Mesendoderm (in vitro differentiated cells): ENCODE measurements at regions not wholly inside any gene's neighbourhood (a gene's known extent, or its start where the extent isn't known, plus 50 kb on each side); places are given as distances from the start of the nearest gene placed in this dataset.

ENCODE experiments used
- DNase-seq: peaks from one replicate; pipeline ENCODE4 v3.0.0; 2013
- H2AK5ac ChIP-seq: 2 replicates; pipeline ENCODE4 v1.6.1; 2013; ENCODE audit warnings: low read length, inconsistent platforms
- H2BK120ac ChIP-seq: 2 replicates; pipeline ENCODE4 v1.6.1; 2013; ENCODE audit warnings: low read depth, mild to moderate bottlenecking, low read length, moderate library complexity, mixed read lengths
- H2BK15ac ChIP-seq: replicated peaks from 2 replicates; pipeline ENCODE4 v1.6.1; 2013; ENCODE audit warnings: low read depth, mild to moderate bottlenecking, moderate library complexity
- H2BK5ac ChIP-seq: 2 replicates; pipeline ENCODE4 v1.6.1; 2013; ENCODE audit warnings: low read length, inconsistent platforms
- H3K18ac ChIP-seq: 2 replicates; pipeline ENCODE4 v1.6.1; 2013; ENCODE audit warnings: mild to moderate bottlenecking, low read length, mixed read lengths
- H3K23ac ChIP-seq: one replicate; pipeline ENCODE4 v1.6.1; 2013; ENCODE audit warnings: low read length
- H3K27ac ChIP-seq: 2 replicates; pipeline ENCODE4 v1.5.1; 2013; ENCODE audit warnings: low read depth, mild to moderate bottlenecking, inconsistent platforms, low read length, moderate library complexity
- H3K27me3 ChIP-seq: 2 replicates; pipeline ENCODE4 v1.6.1; 2013; ENCODE audit warnings: low read length, control low read depth, mild to moderate bottlenecking, inconsistent platforms; ENCODE audit not compliant: insufficient read depth, poor library complexity
- H3K36me3 ChIP-seq: 2 replicates; pipeline ENCODE4 v1.6.1; 2013; ENCODE audit warnings: low read length, inconsistent platforms; ENCODE audit not compliant: control insufficient read depth, insufficient read depth
- H3K4ac ChIP-seq: one replicate; pipeline ENCODE4 v1.6.1; 2013; ENCODE audit warnings: low read depth, mild to moderate bottlenecking, low read length, moderate library complexity
- H3K4me1 ChIP-seq: 2 replicates; pipeline ENCODE4 v1.6.1; 2013; ENCODE audit warnings: low read depth, low read length, inconsistent platforms; ENCODE audit not compliant: control insufficient read depth
- H3K4me2 ChIP-seq: 2 replicates; pipeline ENCODE4 v1.6.1; 2013; ENCODE audit warnings: low read length
- H3K4me3 ChIP-seq: 2 replicates; pipeline ENCODE4 v1.5.1; 2013; ENCODE audit warnings: mild to moderate bottlenecking, low read length
- H3K56ac ChIP-seq: one replicate; pipeline ENCODE4 v1.6.1; 2013; ENCODE audit warnings: low read length
- H3K79me1 ChIP-seq: 2 replicates; pipeline ENCODE4 v1.6.1; 2013; ENCODE audit warnings: low read length, inconsistent platforms
- H3K79me2 ChIP-seq: 2 replicates; pipeline ENCODE4 v1.6.1; 2013; ENCODE audit warnings: mild to moderate bottlenecking, low read length; ENCODE audit not compliant: control insufficient read depth, insufficient read depth
- H3K9ac ChIP-seq: 2 replicates; pipeline ENCODE4 v1.6.1; 2013; ENCODE audit warnings: low read length, inconsistent platforms
- H4K5ac ChIP-seq: one replicate; pipeline ENCODE4 v1.6.1; 2013; ENCODE audit warnings: low read length
- H4K8ac ChIP-seq: one replicate; pipeline ENCODE4 v1.6.1; 2013; ENCODE audit warnings: low read depth, mild to moderate bottlenecking, control low read depth, low read length, moderate library complexity
- WGBS: extraction: QIAGEN DNeasy Blood & Tissue Kit; methylation state at CpG from one replicate; pipeline ENCODE4 v1.1.7; 2013; ENCODE audit warnings: low lambda C conversion rate, missing lambda C conversion rate; ENCODE audit not compliant: insufficient coverage; ENCODE audit errors: extremely low coverage; 5-methylcytosine and 5-hydroxymethylcytosine counted together

GRCh38 chr17:34198519-34198918, 56.6 kb upstream of the CCL2 start:
- H3K4me2 ChIP-seq, result no peak overlapping the region
- WGBS, result no CpG with 5 or more reads among the region's 1 CpG
- H3K18ac ChIP-seq, result no peak overlapping the region

GRCh38 chr17:34199454-34199853, 55.6 kb upstream of the CCL2 start:
- H3K9ac ChIP-seq, result no peak overlapping the region
- no peak overlapping the region for H3K18ac ChIP-seq
- no peaks in the 10 kb centered on the region for H3K27me3 ChIP-seq
- H3K4me1 ChIP-seq, result no peaks in the 10 kb centered on the region
- no peak overlapping the region for H2BK120ac ChIP-seq
- no peak overlapping the region for H2BK5ac ChIP-seq
- H3K56ac ChIP-seq, result no peak overlapping the region
- no peak for DNase-seq
- no peak overlapping the region for H3K23ac ChIP-seq
- no peak overlapping the region for H3K27ac ChIP-seq
- no peak overlapping the region for H4K5ac ChIP-seq
- H3K4me2 ChIP-seq, result no peak overlapping the region
- H4K8ac ChIP-seq, result no peak overlapping the region
- no peak overlapping the region for H2BK15ac ChIP-seq
- no peak overlapping the region for H3K4ac ChIP-seq
- WGBS, result 100% methylated on average over 1 of the region's 7 CpGs
- H3K79me1 ChIP-seq, result no peaks in the 10 kb centered on the region
- no peaks in the 10 kb centered on the region for H3K79me2 ChIP-seq
- H2AK5ac ChIP-seq, result no peak overlapping the region
- H3K36me3 ChIP-seq, result no peaks in the 10 kb centered on the region
- H3K4me3 ChIP-seq, result no peak overlapping the region

More at GRCh38 chr17:34198519-34198918, 56.6 kb upstream of the CCL2 start:
- Histone ChIP-seq H3K36me3 (no peaks in the 10 kb centered on the region), H2BK5ac (no peak overlapping the region), H3K79me2 (no peaks in the 10 kb centered on the region), H3K4ac (no peak overlapping the region), H2AK5ac (no peak overlapping the region), H3K23ac (no peak overlapping the region), H3K56ac (no peak overlapping the region), H3K79me1 (no peaks in the 10 kb centered on the region), H3K4me3 (no peak overlapping the region), H2BK120ac (no peak overlapping the region), H3K9ac (no peak overlapping the region), H3K27me3 (no peaks in the 10 kb centered on the region), H3K27ac (no peak overlapping the region), H4K8ac (no peak overlapping the region), H3K4me1 (no peaks in the 10 kb centered on the region), H4K5ac (no peak overlapping the region), H2BK15ac (no peak overlapping the region)
- no peak for DNase-seq

- H4K8ac ChIP-seq, result no peak overlapping the region
- H2BK15ac ChIP-seq, result no peak overlapping the region
- H3K79me1 ChIP-seq, result no peaks in the 10 kb centered on the region
- H3K23ac ChIP-seq, result no peak overlapping the region
- no peaks in the 10 kb centered on the region for H3K36me3 ChIP-seq
- no peak overlapping the region for H2BK5ac ChIP-seq
- no peak overlapping the region for H3K9ac ChIP-seq
- no peak overlapping the region for H2BK120ac ChIP-seq
- H2AK5ac ChIP-seq, result no peak overlapping the region
- no peak overlapping the region for H3K4ac ChIP-seq
- no peaks in the 10 kb centered on the region for H3K27me3 ChIP-seq
- no peak overlapping the region for H3K18ac ChIP-seq
- H3K4me3 ChIP-seq, result no peak overlapping the region
- no peak overlapping the region for H3K27ac ChIP-seq
- DNase-seq, result peak; percentile 89
- WGBS, result no CpG with 5 or more reads among the region's 8 CpGs
- no peak overlapping the region for H3K4me2 ChIP-seq
- H3K4me1 ChIP-seq, result peaks cover 1% of the 10 kb centered on the region
- H3K79me2 ChIP-seq, result no peaks in the 10 kb centered on the region
- no peak overlapping the region for H4K5ac ChIP-seq
- H3K56ac ChIP-seq, result no peak overlapping the region
These were observed 55.1 kb upstream of the CCL2 start for GRCh38 chr17:34199932-34200534.

- no peak for DNase-seq
- Histone ChIP-seq H3K4ac (no peak overlapping the region), H3K18ac (peak overlapping the region; percentile 43), H3K4me1 (peaks cover 2% of the 10 kb centered on the region), H2AK5ac (no peak overlapping the region), H2BK5ac (no peak overlapping the region), H3K56ac (no peak overlapping the region), H3K9ac (no peak overlapping the region), H3K4me3 (no peak overlapping the region), H4K8ac (no peak overlapping the region), H2BK120ac (no peak overlapping the region), H3K4me2 (no peak overlapping the region), H3K27me3 (no peaks in the 10 kb centered on the region), H3K36me3 (no peaks in the 10 kb centered on the region), H3K23ac (no peak overlapping the region), H3K79me2 (no peaks in the 10 kb centered on the region), H2BK15ac (no peak overlapping the region), H4K5ac (no peak overlapping the region), H3K79me1 (no peaks in the 10 kb centered on the region), H3K27ac (no peak overlapping the region)
- WGBS, result no CpG with 5 or more reads among the region's 1 CpG
These were observed 53.9 kb upstream of the CCL2 start for GRCh38 chr17:34201225-34201624.

- WGBS, result no CpG with 5 or more reads among the region's 4 CpGs
- H3K18ac ChIP-seq, result no peak overlapping the region
- H2BK15ac ChIP-seq, result no peak overlapping the region
- H3K4ac ChIP-seq, result no peak overlapping the region
- H3K27ac ChIP-seq, result no peak overlapping the region
- no peak overlapping the region for H3K4me2 ChIP-seq
- no peaks in the 10 kb centered on the region for H3K27me3 ChIP-seq
- H4K8ac ChIP-seq, result no peak overlapping the region
- no peak overlapping the region for H2AK5ac ChIP-seq
- H4K5ac ChIP-seq, result no peak overlapping the region
- H3K79me1 ChIP-seq, result no peaks in the 10 kb centered on the region
- no peak for DNase-seq
- no peak overlapping the region for H3K4me3 ChIP-seq
- H2BK120ac ChIP-seq, result no peak overlapping the region
- H3K36me3 ChIP-seq, result no peaks in the 10 kb centered on the region
- H2BK5ac ChIP-seq, result no peak overlapping the region
- H3K9ac ChIP-seq, result no peak overlapping the region
- H3K79me2 ChIP-seq, result no peaks in the 10 kb centered on the region
- peaks cover 2% of the 10 kb centered on the region for H3K4me1 ChIP-seq
- H3K56ac ChIP-seq, result no peak overlapping the region
- H3K23ac ChIP-seq, result no peak overlapping the region
These were observed 53.3 kb upstream of the CCL2 start for GRCh38 chr17:34201767-34202166.

- no peak overlapping the region for H4K5ac ChIP-seq
- no peak overlapping the region for H2BK15ac ChIP-seq
- no peak overlapping the region for H2AK5ac ChIP-seq
- no peak overlapping the region for H3K18ac ChIP-seq
- H2BK120ac ChIP-seq, result no peak overlapping the region
- H3K4me1 ChIP-seq, result peaks cover 2% of the 10 kb centered on the region
- H3K4ac ChIP-seq, result no peak overlapping the region
- H3K79me2 ChIP-seq, result no peaks in the 10 kb centered on the region
- no peak overlapping the region for H3K56ac ChIP-seq
- DNase-seq, result no peak
- H3K9ac ChIP-seq, result no peak overlapping the region
- no peak overlapping the region for H3K23ac ChIP-seq
- no peak overlapping the region for H3K4me2 ChIP-seq
- no peaks in the 10 kb centered on the region for H3K27me3 ChIP-seq
- no CpG with 5 or more reads among the region's 4 CpGs for WGBS
- no peaks in the 10 kb centered on the region for H3K36me3 ChIP-seq
- no peaks in the 10 kb centered on the region for H3K79me1 ChIP-seq
- H3K27ac ChIP-seq, result no peak overlapping the region
- H2BK5ac ChIP-seq, result no peak overlapping the region
- H3K4me3 ChIP-seq, result no peak overlapping the region
- H4K8ac ChIP-seq, result no peak overlapping the region
These were observed 52.0 kb upstream of the CCL2 start for GRCh38 chr17:34203018-34203638.
